Trophoblast cell (in vitro differentiated cells and primary cell): ENCODE measurements at regions not wholly inside any gene's neighbourhood (a gene's known extent, or its start where the extent isn't known, plus 50 kb on each side); places are given as distances from the start of the nearest gene placed in this dataset.
A peak's percentile ranks its signal among the peaks of the same experiment; 100 is the strongest.

ENCODE experiments used
- DNase-seq, 2 donors: peaks; one replicate each; pipeline ENCODE4 v3.0.0-alpha.2; 2016
- H2AFZ ChIP-seq: 2 replicates; pipeline ENCODE4 v1.6.1; 2013; ENCODE audit warnings: low read length, moderate library complexity, mild to moderate bottlenecking; ENCODE audit not compliant: insufficient read depth, poor library complexity
- H2AK5ac ChIP-seq: 2 replicates; pipeline ENCODE4 v1.6.1; 2013; ENCODE audit warnings: mild to moderate bottlenecking, low read length
- H2BK120ac ChIP-seq: 2 replicates; pipeline ENCODE4 v1.6.1; 2013; ENCODE audit warnings: low read length, mild to moderate bottlenecking, moderate library complexity; ENCODE audit not compliant: insufficient read depth, poor library complexity
- H2BK12ac ChIP-seq: 2 replicates; pipeline ENCODE4 v1.6.1; 2013; ENCODE audit warnings: mild to moderate bottlenecking, low read length, moderate library complexity
- H2BK5ac ChIP-seq: 2 replicates; pipeline ENCODE4 v1.6.1; 2013; ENCODE audit warnings: low read length, low read depth, moderate library complexity, mild to moderate bottlenecking; ENCODE audit not compliant: poor library complexity
- H3K14ac ChIP-seq: 2 replicates; pipeline ENCODE4 v1.6.1; 2013; ENCODE audit warnings: mild to moderate bottlenecking, low read length
- H3K18ac ChIP-seq: 2 replicates; pipeline ENCODE4 v1.6.1; 2013; ENCODE audit warnings: mild to moderate bottlenecking, low read length
- H3K23ac ChIP-seq: 2 replicates; pipeline ENCODE4 v1.6.1; 2013; ENCODE audit warnings: low read length
- H3K27ac ChIP-seq: 2 replicates; pipeline ENCODE4 v1.5.1; 2013; ENCODE audit warnings: low read depth, mild to moderate bottlenecking, inconsistent platforms, low read length, moderate library complexity
- H3K27me3 ChIP-seq: 2 replicates; pipeline ENCODE4 v1.6.1; 2013; ENCODE audit warnings: inconsistent platforms, mild to moderate bottlenecking, low read length, moderate library complexity; ENCODE audit not compliant: insufficient read depth
- H3K36me3 ChIP-seq, 2 experiments: 1 replicate in 1 of 2; 2 replicates in 1 of 2; pipeline ENCODE4 v1.6.1; 2013; ENCODE audit warnings: low read length in 2 of 2, mild to moderate bottlenecking in 2 of 2, moderate library complexity in 1 of 2; ENCODE audit not compliant: insufficient read depth in 2 of 2, control insufficient read depth in 1 of 2
- H3K4ac ChIP-seq: 2 replicates; pipeline ENCODE4 v1.6.1; 2013; ENCODE audit warnings: low read depth, mild to moderate bottlenecking, low read length, moderate library complexity
- H3K4me1 ChIP-seq, 2 experiments: 1 replicate in 1 of 2; 2 replicates in 1 of 2; pipeline ENCODE4 v1.6.1; 2013; ENCODE audit warnings: low read length in 2 of 2, mild to moderate bottlenecking in 2 of 2, moderate library complexity in 1 of 2; ENCODE audit not compliant: insufficient read depth in 2 of 2, control insufficient read depth in 1 of 2
- H3K4me2 ChIP-seq: 2 replicates; pipeline ENCODE4 v1.6.1; 2013; ENCODE audit warnings: inconsistent platforms, mild to moderate bottlenecking, low read length, moderate library complexity
- H3K4me3 ChIP-seq: 2 replicates; pipeline ENCODE4 v1.5.1; 2013; ENCODE audit warnings: mild to moderate bottlenecking, low read depth, low read length, inconsistent platforms
- H3K79me1 ChIP-seq: one replicate; pipeline ENCODE4 v1.6.1; 2013; ENCODE audit warnings: low read length
- H3K79me2 ChIP-seq: 2 replicates; pipeline ENCODE4 v1.6.1; 2013; ENCODE audit warnings: low read length, mild to moderate bottlenecking; ENCODE audit not compliant: control insufficient read depth, insufficient read depth, poor library complexity
- H3K9ac ChIP-seq: 2 replicates; pipeline ENCODE4 v1.6.1; 2013; ENCODE audit warnings: mild to moderate bottlenecking, low read length
- H3K9me3 ChIP-seq: 2 replicates; pipeline ENCODE4 v1.6.1; 2013; ENCODE audit warnings: low read depth, mild to moderate bottlenecking, control low read depth, inconsistent platforms, low read length; ENCODE audit not compliant: insufficient read depth
- H4K12ac ChIP-seq: 2 replicates; pipeline ENCODE4 v1.6.1; 2013; ENCODE audit warnings: low read depth, mild to moderate bottlenecking, low read length, moderate library complexity
- H4K8ac ChIP-seq: 2 replicates; pipeline ENCODE4 v1.6.1; 2013; ENCODE audit warnings: low read depth, mild to moderate bottlenecking, low read length, moderate library complexity
- H4K91ac ChIP-seq: one replicate; pipeline ENCODE4 v1.6.1; 2013; ENCODE audit warnings: low read depth, mild to moderate bottlenecking, low read length, moderate library complexity
- WGBS: extraction: QIAGEN DNeasy Blood & Tissue Kit; methylation state at CpG from one replicate; pipeline ENCODE4 v1.1.7; 2013; ENCODE audit warnings: missing lambda C conversion rate; ENCODE audit not compliant: insufficient read length, insufficient coverage; ENCODE audit errors: extremely low coverage; 5-methylcytosine and 5-hydroxymethylcytosine counted together

GRCh38 chr13:77429320-77430142 is 102.6 kb upstream of the MYCBP2 start:
- no peak overlapping the region for H2BK12ac ChIP-seq
- no peaks in the 10 kb centered on the region for H3K36me3 ChIP-seq
- no peaks in the 10 kb centered on the region for H3K79me2 ChIP-seq
- H3K79me1 ChIP-seq: no peaks in the 10 kb centered on the region
- no peak overlapping the region for H3K4me3 ChIP-seq
- H3K4me1 ChIP-seq: no peaks in the 10 kb centered on the region
- H3K27me3 ChIP-seq: no peaks in the 10 kb centered on the region
- H2AK5ac ChIP-seq: no peak overlapping the region
- no peak overlapping the region for H2AFZ ChIP-seq
- no peak overlapping the region for H3K27ac ChIP-seq
- H2BK120ac ChIP-seq: no peak overlapping the region
- H4K12ac ChIP-seq: no peak overlapping the region
- H3K9me3 ChIP-seq: no peaks in the 10 kb centered on the region
- no peak for DNase-seq
- H3K14ac ChIP-seq: no peak overlapping the region
- no peak overlapping the region for H3K18ac ChIP-seq
- no peak overlapping the region for H3K9ac ChIP-seq
- no peak overlapping the region for H4K91ac ChIP-seq
- WGBS: no CpG with 5 or more reads among the region's 8 CpGs
- no peak overlapping the region for H3K23ac ChIP-seq
- no peak overlapping the region for H3K4me2 ChIP-seq
- H4K8ac ChIP-seq: no peak overlapping the region
- no peak overlapping the region for H2BK5ac ChIP-seq
- H3K4ac ChIP-seq: no peak overlapping the region

GRCh38 chr13:77425705-77426104 is 98.8 kb upstream of the MYCBP2 start:
- Histone ChIP-seq H3K9me3 (no peaks in the 10 kb centered on the region), H3K4me2 (no peak overlapping the region), H4K91ac (no peak overlapping the region), H3K14ac (no peak overlapping the region), H3K4me3 (no peak overlapping the region), H2AK5ac (no peak overlapping the region), H3K9ac (no peak overlapping the region), H3K23ac (no peak overlapping the region), H3K27me3 (no peaks in the 10 kb centered on the region), H2BK12ac (no peak overlapping the region), H3K4me1 (peaks cover 3 to 5% of the 10 kb centered on the region in 2 experiments), H2AFZ (no peak overlapping the region), H3K79me1 (peaks cover 5% of the 10 kb centered on the region), H4K12ac (no peak overlapping the region), H3K18ac (no peak overlapping the region), H3K79me2 (no peaks in the 10 kb centered on the region), H2BK120ac (no peak overlapping the region), H3K4ac (no peak overlapping the region), H3K36me3 (no peaks in the 10 kb centered on the region), H4K8ac (no peak overlapping the region), H3K27ac (no peak overlapping the region), H2BK5ac (no peak overlapping the region)
- no CpG with 5 or more reads among the region's 5 CpGs for WGBS
- DNase-seq: peak in 1 of 2 donors; percentile 28

GRCh38 chr13:77423296-77423695 is 96.4 kb upstream of the MYCBP2 start:
- Histone ChIP-seq H3K36me3 (no peaks in the 10 kb centered on the region), H2AFZ (no peak overlapping the region), H3K27ac (no peak overlapping the region), H4K91ac (peak overlapping the region; percentile 55), H2BK5ac (peak overlapping the region; percentile 63), H3K27me3 (no peaks in the 10 kb centered on the region), H3K4ac (no peak overlapping the region), H4K12ac (no peak overlapping the region), H3K4me2 (no peak overlapping the region), H3K79me1 (peaks cover 5% of the 10 kb centered on the region), H2BK120ac (peak overlapping the region; percentile 91), H3K18ac (peak overlapping the region; percentile 53), H3K4me3 (no peak overlapping the region), H3K23ac (no peak overlapping the region), H4K8ac (peak overlapping the region; percentile 54), H3K9ac (no peak overlapping the region), H3K79me2 (no peaks in the 10 kb centered on the region), H3K9me3 (no peaks in the 10 kb centered on the region), H3K4me1 (peaks cover 3 to 7% of the 10 kb centered on the region in 2 experiments), H2BK12ac (peak overlapping the region; percentile 71), H2AK5ac (peak overlapping the region; percentile 69), H3K14ac (peak overlapping the region; percentile 70)
- whole genome bisulfite sequencing: no CpG with 5 or more reads among the region's 4 CpGs
- no peak for DNase-seq

- Histone ChIP-seq H3K4ac (no peak overlapping the region), H2AK5ac (no peak overlapping the region), H3K18ac (no peak overlapping the region), H3K4me2 (no peak overlapping the region), H3K23ac (no peak overlapping the region), H3K9me3 (no peaks in the 10 kb centered on the region), H3K4me3 (no peak overlapping the region), H4K91ac (no peak overlapping the region), H3K79me1 (peaks cover 5% of the 10 kb centered on the region), H4K8ac (no peak overlapping the region), H3K36me3 (no peaks in the 10 kb centered on the region), H2BK120ac (no peak overlapping the region), H2BK5ac (no peak overlapping the region), H3K14ac (no peak overlapping the region), H3K4me1 (peaks cover 4 to 8% of the 10 kb centered on the region in 2 experiments), H3K79me2 (no peaks in the 10 kb centered on the region), H3K27ac (no peak overlapping the region), H3K9ac (no peak overlapping the region), H4K12ac (no peak overlapping the region), H2BK12ac (no peak overlapping the region), H2AFZ (no peak overlapping the region), H3K27me3 (no peaks in the 10 kb centered on the region)
- DNase-seq: peak; percentile 85
- WGBS: no CpG with 5 or more reads among the region's 2 CpGs
Measured at GRCh38 chr13:77422724-77423123, 95.8 kb upstream of the MYCBP2 start.
